ENCODE measurements at regions not wholly inside any gene's neighbourhood (a gene's known extent, or its start where the extent isn't known, plus 50 kb on each side); places are given as distances from the start of the nearest gene placed in this dataset.

- no peak overlapping the region for H3K4me3 ChIP-seq (ENCODE audit: low read length)
- no peak overlapping the region for H3K27ac ChIP-seq (ENCODE audit: low read length)
- no peaks in the 10 kb centered on the region for H3K9me2 ChIP-seq (replicated peaks; ENCODE audit: insufficient read depth, low read length)
- H3K9me3 ChIP-seq (replicated peaks; ENCODE audit: insufficient read depth, low read length) = no peaks in the 10 kb centered on the region
- H3K36me3 ChIP-seq (replicated peaks; ENCODE audit: insufficient read depth, low read length) = no peaks in the 10 kb centered on the region
- no peaks in the 10 kb centered on the region for H3F3A ChIP-seq (ENCODE audit: insufficient read depth, low read length)
- no peaks in the 10 kb centered on the region for H3K79me2 ChIP-seq (ENCODE audit: low read length)
- H3K27me3 ChIP-seq (replicated peaks; ENCODE audit: insufficient read depth, low read length) = no peaks in the 10 kb centered on the region
- TF ChIP-seq CTCF (IDR thresholded peaks at IDR 0.05; ENCODE audit: low read length) (no peak), EZH2phosphoT487 (IDR thresholded peaks at IDR 0.05; ENCODE audit: low read length) (no peak), EZH2 (optimal IDR thresholded peaks at IDR 0.05; ENCODE audit: low read depth, low read length) (no peak)
- H3K4me2 ChIP-seq (ENCODE audit: low read depth, low read length) = no peak overlapping the region
- no peaks in the 10 kb centered on the region for H4K20me1 ChIP-seq (ENCODE audit: insufficient read depth, low read length)
- 0 out of 2 replicates have a peak, but pooled peaks cover 3% of the 10 kb centered on the region for H3K4me1 ChIP-seq (ENCODE audit: low read length)
- DNase-seq = no peak
- no peak overlapping the region for H2AFZ ChIP-seq (ENCODE audit: low read length)
- no peak overlapping the region for H3K9ac ChIP-seq (ENCODE audit: low read length)
Measured at GRCh38 chr15:96066126-96066525, 264.4 kb upstream of the NR2F2 start.

GRCh38 chr15:96066852-96067495, 263.5 kb upstream of the NR2F2 start:
- Histone ChIP-seq H3F3A (ENCODE audit: insufficient read depth, low read length) (no peaks in the 10 kb centered on the region), H4K20me1 (ENCODE audit: insufficient read depth, low read length) (no peaks in the 10 kb centered on the region), H3K4me1 (ENCODE audit: low read length) (0 out of 2 replicates have a peak, but pooled peaks cover 3% of the 10 kb centered on the region), H3K27ac (ENCODE audit: low read length) (no peak overlapping the region), H3K4me3 (ENCODE audit: low read length) (no peak overlapping the region), H3K79me2 (ENCODE audit: low read length) (no peaks in the 10 kb centered on the region), H3K27me3 (replicated peaks; ENCODE audit: insufficient read depth, low read length) (no peaks in the 10 kb centered on the region), H3K36me3 (replicated peaks; ENCODE audit: insufficient read depth, low read length) (no peaks in the 10 kb centered on the region), H3K9ac (ENCODE audit: low read length) (no peak overlapping the region), H3K4me2 (ENCODE audit: low read depth, low read length) (no peak overlapping the region), H3K9me3 (replicated peaks; ENCODE audit: insufficient read depth, low read length) (no peaks in the 10 kb centered on the region), H3K9me2 (replicated peaks; ENCODE audit: insufficient read depth, low read length) (no peaks in the 10 kb centered on the region), H2AFZ (ENCODE audit: low read length) (no peak overlapping the region)
- DNase-seq = no peak
- TF ChIP-seq CTCF (IDR thresholded peaks at IDR 0.05; ENCODE audit: low read length) = no peak
- TF ChIP-seq EZH2 (optimal IDR thresholded peaks at IDR 0.05; ENCODE audit: low read depth, low read length) = no peak
- TF ChIP-seq EZH2phosphoT487 (IDR thresholded peaks at IDR 0.05; ENCODE audit: low read length) = no peak

GRCh38 chr15:96067677-96068076, 262.8 kb upstream of the NR2F2 start:
- H3K9me3 ChIP-seq (replicated peaks; ENCODE audit: insufficient read depth, low read length) = no peaks in the 10 kb centered on the region
- TF ChIP-seq CTCF (IDR thresholded peaks at IDR 0.05; ENCODE audit: low read length) (no peak), EZH2 (optimal IDR thresholded peaks at IDR 0.05; ENCODE audit: low read depth, low read length) (no peak), EZH2phosphoT487 (IDR thresholded peaks at IDR 0.05; ENCODE audit: low read length) (no peak)
- H3K4me3 ChIP-seq (ENCODE audit: low read length) = no peak overlapping the region
- DNase-seq = no peak
- H4K20me1 ChIP-seq (ENCODE audit: insufficient read depth, low read length) = no peaks in the 10 kb centered on the region
- H2AFZ ChIP-seq (ENCODE audit: low read length) = no peak overlapping the region
- no peaks in the 10 kb centered on the region for H3K9me2 ChIP-seq (replicated peaks; ENCODE audit: insufficient read depth, low read length)
- H3K27ac ChIP-seq (ENCODE audit: low read length) = no peak overlapping the region
- no peaks in the 10 kb centered on the region for H3K36me3 ChIP-seq (replicated peaks; ENCODE audit: insufficient read depth, low read length)
- H3K9ac ChIP-seq (ENCODE audit: low read length) = no peak overlapping the region
- no peaks in the 10 kb centered on the region for H3F3A ChIP-seq (ENCODE audit: insufficient read depth, low read length)
- no peaks in the 10 kb centered on the region for H3K27me3 ChIP-seq (replicated peaks; ENCODE audit: insufficient read depth, low read length)
- H3K4me2 ChIP-seq (ENCODE audit: low read depth, low read length) = no peak overlapping the region
- no peaks in the 10 kb centered on the region for H3K79me2 ChIP-seq (ENCODE audit: low read length)
- 0 out of 2 replicates have a peak, but pooled peaks cover 3% of the 10 kb centered on the region for H3K4me1 ChIP-seq (ENCODE audit: low read length)

All from MM.1S (cell line).